Sigmoid colon (tissue), 4 donors: ENCODE measurements at regions not wholly inside any gene's neighbourhood (a gene's known extent, or its start where the extent isn't known, plus 50 kb on each side); places are given as distances from the start of the nearest gene placed in this dataset.

Source experiments
- CTCF ChIP-seq, 4 experiments: fragments of 450-650 bp in 3 of 4; fragments of 200-600 bp in 1 of 4; IDR thresholded peaks; one replicate each; pipeline ENCODE4 v1.5.1; 2016 to 2019; ENCODE audit warnings: antibody characterized with exemption in 4 of 4, mild to moderate bottlenecking in 3 of 4, moderate library complexity in 2 of 4
- EP300 ChIP-seq, 4 donors: sonication (generic); formaldehyde crosslinking; IDR thresholded peaks; one replicate each; pipeline ENCODE4 v1.6.1; 2017; ENCODE audit warnings: antibody characterized with exemption in 4 of 4
- POLR2A ChIP-seq, 2 donors: fragments of 450-650 bp; IDR thresholded peaks; one replicate each; pipeline ENCODE4 v1.6.1; 2016; ENCODE audit warnings: antibody characterized with exemption in 2 of 2, mild to moderate bottlenecking in 2 of 2, moderate library complexity in 2 of 2
- POLR2AphosphoS5 ChIP-seq, 4 donors: sonication (generic); formaldehyde crosslinking; IDR thresholded peaks; one replicate each; pipeline ENCODE4 v1.6.1; 2017; ENCODE audit warnings: antibody characterized with exemption in 4 of 4

GRCh38 chr7:116365797-116366196 is 133.7 kb upstream of the CAV2 start:
- TF ChIP-seq POLR2A (IDR thresholded peaks at IDR 0.05), result no peak
- TF ChIP-seq EP300 (IDR thresholded peaks at IDR 0.05), result no peak
- no peak for TF ChIP-seq CTCF (IDR thresholded peaks at IDR 0.05)
- no peak for TF ChIP-seq POLR2AphosphoS5 (IDR thresholded peaks at IDR 0.05)
